ENCODE measurements at regions not wholly inside any gene's neighbourhood (a gene's known extent, or its start where the extent isn't known, plus 50 kb on each side); places are given as distances from the start of the nearest gene placed in this dataset.

- TF ChIP-seq POLR2AphosphoS5 (IDR thresholded peaks at IDR 0.05; ENCODE audit: low read depth, low read length) = no peak
- TF ChIP-seq SIN3A (IDR thresholded peaks at IDR 0.05; ENCODE audit: borderline replicate concordance, insufficient read depth, low read length) = no peak
- TF ChIP-seq REST (IDR thresholded peaks at IDR 0.05; ENCODE audit: insufficient read depth in 1 of 2, low read depth in 2 of 2, low read length in 2 of 2) = no peak
- TF ChIP-seq TAF1 (IDR thresholded peaks at IDR 0.05; ENCODE audit: borderline replicate concordance, insufficient read depth, low read length) = no peak
These were observed 115.4 kb upstream of the TIAM1 start for GRCh38 chr21:31459457-31459856.

Data from PFSK-1 (cell line).